Stimulated activated CD8-positive, alpha-beta memory T cell treated with anti-CD3 and anti-CD28 coated beads, Interleukin-12 subunit alpha, Interleukin-12 subunit beta, amount 100 ng/mL, for 1 hour (primary cell): ENCODE measurements at regions not wholly inside any gene's neighbourhood (a gene's known extent, or its start where the extent isn't known, plus 50 kb on each side); places are given as distances from the start of the nearest gene placed in this dataset.

Source experiments
- DNase-seq: peaks from one replicate; pipeline ENCODE4 v3.0.0-alpha.2; 2020; ENCODE audit warnings: low read depth

DNA sequence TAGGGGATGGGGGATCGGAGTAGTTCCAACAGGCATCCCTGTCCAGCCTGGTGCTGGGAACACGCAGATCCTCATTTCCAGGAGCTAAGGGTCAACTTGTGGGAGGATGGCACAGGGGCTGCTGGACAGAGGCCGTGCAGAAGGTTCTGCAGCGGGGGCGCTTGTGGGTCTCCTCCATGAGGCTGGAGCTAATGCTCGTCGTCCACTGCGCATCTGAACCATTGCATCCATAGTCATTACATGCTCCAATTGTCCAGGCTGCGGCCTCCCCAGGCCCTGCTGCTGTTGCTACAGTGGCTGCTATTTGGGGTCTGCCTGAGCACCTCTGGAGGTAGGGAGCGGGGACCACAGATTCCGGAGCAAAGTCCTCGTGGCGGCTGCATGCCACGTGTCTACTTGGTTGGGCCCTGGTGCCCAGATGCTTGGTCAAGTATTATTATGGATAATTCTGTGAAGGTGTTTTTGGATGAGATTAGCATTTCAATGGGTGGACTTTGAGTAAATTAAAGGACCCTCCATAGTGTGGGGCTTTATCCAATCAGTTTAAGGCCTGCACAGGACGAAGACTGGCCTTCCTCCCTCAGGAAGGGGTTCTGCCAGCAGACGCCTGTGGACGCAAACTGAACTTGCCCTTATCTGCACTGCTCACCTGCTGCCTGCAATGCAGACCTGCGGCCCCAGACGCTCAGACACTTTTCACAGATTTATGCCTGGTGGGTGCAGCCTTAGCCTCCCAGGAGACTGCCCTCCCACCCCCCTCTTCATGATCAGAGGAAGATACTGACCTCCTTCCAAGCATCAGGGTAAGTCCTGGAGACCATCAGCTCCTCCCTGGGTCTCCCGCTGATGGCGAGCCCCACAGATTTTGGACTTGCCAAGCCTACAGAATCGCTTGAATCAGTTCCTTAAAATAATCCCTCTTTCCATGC lies 127.5 kb upstream of the IRX4 start:
- no peak for DNase-seq

DNA sequence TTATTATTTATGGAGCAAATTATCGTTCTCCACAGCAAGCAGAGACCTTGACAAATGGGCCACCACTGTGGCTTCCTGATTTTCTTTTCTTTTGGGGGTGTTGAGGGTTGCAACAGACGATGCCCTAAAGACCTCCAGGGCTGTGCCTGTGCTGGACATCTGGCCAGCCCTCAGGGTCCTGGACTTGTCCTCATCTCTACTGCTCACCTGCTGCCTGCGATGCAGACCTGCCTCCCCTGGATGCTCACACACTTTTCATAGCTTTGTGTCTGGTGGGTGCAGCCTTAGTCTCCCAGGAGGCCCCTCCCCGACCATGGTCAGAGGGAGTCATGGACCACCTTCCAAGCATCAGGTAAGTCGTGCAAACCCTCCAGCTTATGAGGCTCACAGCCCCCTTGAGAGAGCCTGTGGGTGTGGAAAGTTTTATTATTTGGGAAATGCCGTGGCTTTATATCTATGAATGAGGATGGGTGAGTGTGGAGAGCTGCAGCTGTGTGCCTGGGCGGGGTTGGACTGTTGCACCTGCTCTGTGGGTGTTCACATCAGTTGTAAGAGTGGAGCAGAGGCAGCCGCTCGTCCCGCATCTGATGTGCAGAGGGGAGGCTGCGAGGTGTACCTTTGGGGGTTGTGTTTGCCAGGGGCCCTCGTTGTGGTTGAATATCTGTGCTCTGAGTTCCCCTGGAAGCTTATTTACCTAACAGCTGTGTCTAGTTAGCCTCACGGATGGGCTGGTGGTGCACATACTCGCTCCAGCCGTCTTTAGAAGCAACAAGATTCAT lies 126.3 kb upstream of the IRX4 start:
- no peak for DNase-seq

DNA sequence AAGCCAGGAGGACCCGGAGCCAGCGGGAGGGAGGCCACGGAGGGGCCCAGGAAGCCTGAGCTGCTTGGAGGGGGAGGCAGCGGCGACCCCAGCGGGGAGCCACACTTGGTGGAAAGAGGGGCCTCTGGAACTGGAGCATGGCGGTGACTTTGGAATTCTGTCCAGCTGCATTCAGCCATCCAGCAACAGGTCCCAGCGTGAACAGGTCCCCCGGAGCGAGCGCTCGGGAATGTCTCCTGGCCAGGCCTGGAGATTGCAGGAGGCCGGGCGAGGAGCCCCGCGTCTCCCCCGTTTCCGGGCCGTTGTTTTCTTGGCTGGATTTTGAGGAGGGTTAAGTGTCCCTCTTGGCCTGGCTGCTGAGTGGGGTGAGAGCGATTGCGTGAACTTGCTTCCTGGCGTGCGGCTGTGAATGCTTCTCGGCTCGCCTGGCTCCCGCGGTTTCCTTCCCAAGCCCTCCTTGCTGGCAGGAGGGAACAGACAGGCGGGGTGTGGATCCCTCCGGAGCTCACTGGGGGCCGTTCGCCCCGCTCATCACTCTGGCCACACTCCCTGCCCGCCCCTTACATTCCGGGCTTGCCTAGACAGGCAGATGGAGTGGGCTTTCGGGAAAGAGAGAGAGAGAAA lies 125.3 kb upstream of the IRX4 start:
- DNase-seq: no peak

DNA sequence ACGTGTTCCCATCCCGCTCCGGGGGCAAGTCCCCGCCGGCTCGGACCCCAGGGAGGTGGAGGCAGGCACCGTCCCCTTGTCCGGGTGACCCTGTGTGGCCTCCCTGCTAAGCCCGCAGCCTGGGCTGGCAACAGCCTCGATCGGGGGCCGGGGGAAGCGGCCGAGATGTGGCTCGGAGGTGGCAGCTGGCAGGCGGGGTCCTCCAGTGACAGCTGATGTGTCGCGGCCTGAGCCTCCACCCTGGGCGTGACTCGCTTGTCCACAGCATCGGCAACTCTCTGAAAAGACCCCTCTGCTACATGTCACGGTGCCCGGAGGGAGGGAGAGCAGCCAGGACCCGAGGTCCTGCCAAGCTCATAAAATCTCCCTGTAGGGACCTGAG lies 124.8 kb upstream of the IRX4 start:
- no peak for DNase-seq

DNA sequence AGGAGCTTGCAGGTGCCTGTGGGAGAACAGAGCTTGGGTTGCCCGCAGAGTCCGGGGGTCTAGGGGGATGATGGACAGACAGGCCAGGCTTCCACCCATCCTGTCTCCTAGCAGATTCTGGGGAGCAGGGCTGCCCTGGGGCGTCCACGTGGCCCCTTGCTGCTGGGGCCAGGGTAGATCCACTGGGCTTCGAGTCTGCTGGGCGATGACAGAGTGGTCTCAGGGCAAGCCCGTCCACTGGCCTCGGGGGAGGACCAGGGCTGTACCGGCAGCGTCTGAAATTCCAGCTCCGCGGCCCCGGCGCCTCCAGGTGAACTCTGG lies 124.2 kb upstream of the IRX4 start:
- no peak for DNase-seq

DNA sequence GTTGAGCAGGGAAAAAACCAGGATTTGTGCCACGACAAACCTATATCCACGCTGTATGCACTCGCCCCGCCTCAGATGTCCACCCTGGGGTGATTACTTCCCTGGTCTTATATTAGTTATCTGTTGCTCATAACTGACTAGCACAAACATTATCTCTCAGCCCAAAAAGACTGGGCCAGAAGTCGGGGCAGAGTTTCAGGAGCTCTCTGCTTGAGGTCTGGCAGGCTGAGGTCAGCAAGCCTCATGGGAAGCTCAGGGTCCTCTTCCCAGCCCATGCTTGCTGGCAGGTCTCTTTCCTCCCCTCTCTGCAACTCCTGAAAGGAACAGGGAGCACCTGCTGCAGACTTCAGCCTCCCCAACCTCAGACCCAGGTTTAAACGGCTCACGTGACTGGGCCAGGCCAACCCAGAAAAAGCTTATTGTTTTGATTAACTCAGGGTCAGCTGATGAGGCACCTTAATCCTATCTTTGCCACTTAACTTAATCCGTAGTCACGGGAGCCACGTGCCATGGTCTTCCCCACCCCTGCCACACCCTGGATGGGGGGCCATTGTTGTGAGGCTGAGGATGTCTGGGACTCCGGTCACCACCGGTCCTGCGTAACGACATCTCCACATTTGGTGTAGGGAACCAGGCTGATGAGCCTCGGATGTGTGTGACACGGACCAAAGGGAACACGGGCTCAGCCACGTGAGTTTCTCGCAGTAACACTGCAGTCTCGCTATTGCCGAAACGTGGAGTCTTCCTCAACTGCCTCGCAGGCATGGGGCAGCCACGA lies 123.7 kb upstream of the IRX4 start:
- no peak for DNase-seq

DNA sequence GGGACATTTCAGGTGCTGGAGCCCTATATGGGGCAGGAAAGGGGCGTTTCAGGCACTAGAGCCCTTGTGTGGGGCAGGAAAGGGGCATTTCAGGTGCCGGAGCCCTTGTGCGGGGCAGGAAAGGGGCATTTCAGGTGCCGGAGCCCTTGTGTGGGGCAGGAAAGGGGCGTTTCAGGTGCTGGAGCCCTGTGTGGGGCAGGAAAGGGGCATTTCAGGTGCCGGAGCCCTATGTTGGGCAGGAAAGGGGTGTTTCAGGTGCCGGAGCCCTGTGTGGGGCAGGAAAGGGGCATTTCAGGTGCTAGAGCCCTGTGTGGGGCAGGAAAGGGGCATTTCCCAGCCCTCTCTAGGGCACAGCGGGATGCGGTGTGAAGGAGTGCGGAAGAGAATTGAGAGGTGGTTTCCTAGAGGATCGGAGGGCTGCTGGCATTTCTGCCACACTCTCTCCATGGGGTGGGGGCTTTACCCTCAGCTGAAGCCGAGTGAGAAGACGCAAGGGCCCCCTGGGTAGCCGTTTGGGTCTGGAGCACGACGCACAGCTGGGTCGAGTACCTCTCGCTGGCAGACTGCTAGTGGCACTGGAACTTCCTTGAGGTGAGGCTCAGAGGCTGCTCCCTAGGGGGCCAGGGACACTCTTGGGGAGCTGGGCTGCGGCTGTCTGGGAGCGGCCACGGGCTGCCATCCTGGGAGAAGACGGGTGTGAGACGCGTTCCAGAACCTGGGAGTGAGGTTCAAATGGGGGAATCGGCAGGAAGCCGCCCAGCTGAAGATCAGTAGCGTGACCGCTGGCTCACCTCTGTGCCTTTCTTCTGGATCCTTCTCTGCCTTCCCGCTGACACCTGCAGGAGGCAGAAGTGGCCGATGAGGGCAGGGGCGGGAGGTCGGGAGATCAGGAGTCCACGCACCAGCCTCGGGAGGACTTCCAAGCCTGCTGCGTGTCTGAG lies 122.6 kb upstream of the IRX4 start:
- no peak for DNase-seq

DNA sequence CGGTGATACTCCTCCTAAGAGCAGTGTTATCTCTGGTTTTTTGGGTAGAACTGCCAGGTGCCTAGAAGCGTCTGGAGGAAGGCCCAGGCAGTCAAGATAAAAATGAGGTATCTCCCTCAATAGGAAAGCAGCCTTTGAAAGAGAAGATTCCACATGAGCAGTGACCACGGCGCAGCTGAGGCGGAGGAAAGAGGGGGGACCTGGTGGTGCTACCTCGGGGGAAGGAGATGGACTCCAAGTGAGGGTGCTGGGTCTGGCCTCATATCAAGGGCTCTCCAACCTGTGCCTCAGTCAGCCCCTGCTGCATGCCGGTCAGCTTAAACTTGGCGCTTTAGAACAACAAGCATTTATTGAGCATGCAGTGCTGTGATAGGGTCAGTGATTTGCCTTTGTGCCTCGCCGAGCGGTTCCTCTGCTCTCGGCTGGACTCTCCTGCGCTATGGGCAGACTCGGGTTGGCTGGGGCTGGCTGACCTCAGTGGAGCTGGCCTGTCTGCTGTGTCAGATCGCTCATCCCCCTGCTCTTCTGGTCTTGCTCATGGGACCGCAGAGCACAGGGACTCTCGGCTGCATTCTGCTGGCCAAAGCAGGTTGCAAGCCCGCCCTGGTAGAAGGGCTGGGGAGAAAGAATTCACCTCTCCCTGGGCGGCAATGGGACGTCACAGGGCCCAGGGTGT lies 121.1 kb upstream of the IRX4 start:
- DNase-seq: no peak

DNA sequence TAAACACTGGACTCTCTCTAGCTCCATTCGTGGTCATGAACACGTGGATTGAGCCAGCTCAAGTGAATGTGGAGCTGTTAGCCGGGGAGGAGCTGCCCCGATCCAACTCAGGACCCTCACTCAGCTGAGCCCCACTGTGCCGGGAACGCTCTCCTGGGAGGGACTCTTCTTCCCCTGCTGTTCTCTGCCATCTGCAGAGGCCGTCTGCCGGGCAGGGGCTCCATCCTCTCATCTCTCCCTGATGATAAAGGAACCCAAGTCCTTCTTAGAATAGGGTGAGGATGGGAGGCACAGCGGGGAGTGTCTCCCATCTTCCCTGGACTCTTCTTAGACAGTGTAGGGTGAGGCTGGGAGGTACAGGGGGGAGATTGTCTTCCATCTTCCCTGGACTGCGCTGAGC lies 120.5 kb upstream of the IRX4 start:
- DNase-seq: no peak

DNA sequence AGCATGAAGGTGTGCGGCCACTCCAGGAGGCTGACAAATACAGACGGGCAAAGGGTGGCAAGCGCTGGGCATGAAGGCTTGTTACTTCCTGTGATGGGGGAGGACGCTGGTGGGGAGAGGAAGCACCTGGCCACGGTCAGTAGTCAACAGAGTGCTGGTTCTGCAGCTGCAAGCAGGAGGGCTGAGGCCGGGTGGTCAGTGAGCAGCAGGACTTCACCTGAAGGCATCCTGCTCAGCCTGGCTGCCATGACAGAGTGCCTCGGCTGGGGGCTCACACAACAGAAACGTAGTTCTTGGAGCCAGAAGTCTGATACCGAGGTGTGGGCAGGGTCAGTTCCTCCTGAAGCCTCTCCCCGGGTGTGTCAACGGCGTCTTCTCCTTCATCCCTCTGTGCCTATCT lies 118.6 kb upstream of the IRX4 start:
- no peak for DNase-seq

DNA sequence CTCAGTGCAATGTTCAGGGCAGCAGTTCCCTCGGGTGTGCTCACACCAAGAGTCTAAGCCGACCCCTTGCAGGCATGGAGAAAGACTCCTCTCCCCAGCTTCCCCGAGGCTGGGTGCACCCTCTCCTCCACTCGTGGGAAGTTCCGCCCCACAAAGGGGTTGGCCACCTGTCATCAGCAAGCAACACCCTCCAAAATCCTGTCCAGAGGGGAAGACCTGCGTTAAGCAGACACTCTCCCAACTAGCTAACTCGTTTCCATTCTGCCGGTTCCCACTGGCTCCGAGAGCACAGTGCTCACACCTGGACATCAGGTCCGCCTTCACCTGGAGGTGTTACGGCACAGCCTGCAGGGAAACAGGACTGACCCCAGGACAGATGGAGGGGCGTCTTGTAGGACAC lies 117.9 kb upstream of the IRX4 start:
- DNase-seq: no peak

DNA sequence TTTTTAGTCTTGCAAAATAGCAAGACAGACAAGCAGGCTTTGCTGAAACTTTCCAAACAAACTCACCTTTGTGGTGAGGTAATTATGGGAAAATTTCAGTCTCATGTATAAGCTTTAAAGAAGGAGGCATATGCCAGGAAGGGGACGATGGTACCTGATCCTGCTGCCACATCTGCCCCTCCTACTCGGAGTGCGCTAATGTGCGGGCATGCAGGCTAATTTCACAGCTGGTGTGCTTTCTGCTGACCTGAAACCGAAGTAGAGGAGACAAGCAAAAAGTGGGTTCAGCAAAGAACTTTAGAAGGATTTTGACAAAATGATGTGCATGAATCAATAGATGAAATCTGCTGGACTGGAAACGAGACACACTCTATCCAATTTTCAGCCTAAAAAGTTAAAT lies 117.1 kb upstream of the IRX4 start:
- DNase-seq: no peak

DNA sequence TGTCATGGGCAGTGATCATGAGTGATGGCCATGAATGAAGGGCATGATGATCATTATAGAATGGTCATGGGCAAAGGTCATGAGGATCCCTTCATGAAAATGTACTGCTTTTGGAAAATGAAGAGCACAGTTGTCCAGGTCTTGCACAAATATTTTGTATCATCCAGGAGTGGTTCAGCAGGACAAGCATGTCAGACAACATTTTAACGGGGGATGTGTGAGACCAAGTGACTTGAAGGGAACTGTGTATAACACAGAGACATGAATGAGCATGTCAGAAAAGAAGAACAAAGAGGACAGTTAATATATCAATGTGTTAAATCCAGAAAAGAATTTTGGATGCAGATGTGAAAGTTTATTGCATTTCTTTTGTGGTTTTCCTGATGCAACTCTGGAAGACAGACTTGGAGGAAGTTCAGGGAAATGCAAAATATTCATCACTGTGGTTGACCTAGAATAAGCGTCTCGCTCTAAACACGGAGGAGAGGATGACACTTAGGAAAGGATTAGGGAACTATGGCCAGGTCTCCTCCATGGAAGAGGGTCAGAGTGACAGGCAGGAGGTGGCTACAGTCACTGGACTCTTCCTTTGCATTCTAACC lies 116.1 kb upstream of the IRX4 start:
- DNase-seq: no peak

DNA sequence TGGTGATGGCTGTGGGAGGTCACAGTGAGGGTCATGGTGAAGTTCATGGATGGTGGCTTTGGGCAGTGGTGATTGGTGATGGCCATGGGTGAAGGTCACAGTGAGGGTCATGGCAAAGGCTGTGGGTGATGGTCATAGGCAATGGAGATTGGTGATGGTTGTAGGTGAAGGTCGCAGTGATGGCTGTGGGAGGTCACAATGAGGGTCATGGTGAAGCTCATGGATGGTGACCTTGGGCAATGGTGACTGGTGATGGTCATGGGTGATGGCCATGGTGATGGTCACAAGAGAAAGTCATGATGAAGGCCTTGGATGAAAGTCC lies 115.6 kb upstream of the IRX4 start:
- DNase-seq: no peak

DNA sequence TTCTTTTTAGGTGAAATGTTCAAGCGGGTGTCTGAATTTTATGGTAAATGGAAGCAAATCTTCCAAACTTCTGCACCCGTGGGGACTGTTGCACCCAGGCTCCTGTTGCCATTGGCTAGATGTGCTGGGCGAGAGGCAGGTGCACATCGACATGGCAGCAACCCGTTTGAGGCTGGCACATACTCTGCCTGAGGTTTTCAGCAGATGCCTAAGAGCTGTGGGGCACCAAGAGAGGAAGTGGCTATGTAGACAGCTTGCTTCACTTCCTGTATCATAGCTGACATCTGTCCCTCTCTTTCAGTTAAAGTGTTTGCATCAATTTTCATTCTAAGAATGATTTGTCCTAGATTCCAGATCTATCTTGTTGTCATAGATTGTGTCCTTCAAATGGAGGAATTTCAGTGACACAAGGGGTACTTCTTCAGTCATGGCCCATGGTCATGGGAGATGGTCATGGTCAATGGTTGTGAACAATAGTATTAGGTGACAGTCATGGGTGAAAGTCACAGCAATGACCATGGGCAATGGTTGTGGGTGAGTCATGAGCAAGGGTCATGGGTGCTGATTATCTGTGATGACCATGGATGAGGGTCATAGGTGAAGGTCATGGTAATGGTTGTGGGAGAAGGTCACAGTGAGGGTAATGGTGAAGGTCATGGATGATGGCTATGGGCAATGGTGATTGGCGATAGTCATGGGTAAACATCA lies 115.1 kb upstream of the IRX4 start:
- DNase-seq: no peak

DNA sequence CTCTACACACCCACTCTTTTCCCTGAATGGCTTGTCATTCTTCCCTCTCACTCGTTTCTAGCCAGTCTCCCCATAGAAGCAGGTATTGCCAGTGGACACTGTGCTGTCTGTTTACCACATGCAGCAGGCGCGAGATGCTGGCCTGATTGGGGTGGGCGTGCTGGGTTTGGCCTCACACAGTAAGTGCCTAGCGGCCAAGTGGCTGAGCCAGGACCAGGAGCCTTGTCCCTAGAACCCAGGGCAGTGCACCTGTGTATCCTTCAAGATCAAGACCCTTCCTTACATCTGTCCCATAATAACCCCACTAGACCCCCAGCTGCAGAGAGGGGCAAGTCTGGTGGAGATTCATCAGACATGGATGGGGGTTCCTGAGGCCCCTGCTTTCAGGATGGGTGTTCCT lies 112.8 kb upstream of the IRX4 start:
- no peak for DNase-seq

DNA sequence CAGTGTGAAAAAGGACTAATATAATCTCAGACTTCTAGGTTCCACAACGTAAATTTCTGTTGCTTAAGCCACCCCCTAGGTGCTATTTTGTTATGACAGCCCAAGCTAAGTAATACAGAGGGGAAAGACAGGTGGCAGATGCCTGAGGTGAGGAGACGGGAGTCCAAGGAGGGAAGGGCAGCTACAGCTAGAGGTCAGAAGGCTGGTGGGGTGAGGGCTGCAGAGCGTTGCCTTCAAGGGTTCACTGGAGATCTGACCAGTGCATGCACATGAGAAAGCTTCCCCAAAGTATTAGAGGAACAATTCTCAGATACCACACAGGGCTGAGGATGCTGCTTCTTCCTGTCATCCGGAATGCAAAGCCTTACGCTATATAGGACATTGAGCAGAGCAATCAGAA lies 104.7 kb upstream of the IRX4 start:
- DNase-seq: no peak

DNA sequence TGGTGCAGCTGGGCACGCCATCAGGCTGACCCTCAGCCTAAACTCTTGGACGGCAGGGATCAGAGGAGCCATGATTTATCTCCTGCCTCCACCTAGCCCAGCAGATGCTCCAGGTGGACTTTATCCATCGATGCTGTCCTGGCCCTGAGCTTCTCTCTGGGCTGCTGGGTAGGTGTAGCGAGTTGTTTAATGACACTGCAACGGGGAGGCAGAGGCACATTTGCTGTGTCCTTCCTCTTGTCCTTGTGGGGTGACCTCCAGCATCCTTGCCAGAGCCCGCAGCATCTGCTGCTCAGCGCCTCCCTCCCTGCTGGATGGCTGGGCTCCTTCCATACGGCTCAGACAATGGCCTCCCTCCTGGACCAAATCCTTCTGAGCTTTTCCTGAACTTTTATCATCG lies 103.1 kb upstream of the IRX4 start:
- DNase-seq: no peak

DNA sequence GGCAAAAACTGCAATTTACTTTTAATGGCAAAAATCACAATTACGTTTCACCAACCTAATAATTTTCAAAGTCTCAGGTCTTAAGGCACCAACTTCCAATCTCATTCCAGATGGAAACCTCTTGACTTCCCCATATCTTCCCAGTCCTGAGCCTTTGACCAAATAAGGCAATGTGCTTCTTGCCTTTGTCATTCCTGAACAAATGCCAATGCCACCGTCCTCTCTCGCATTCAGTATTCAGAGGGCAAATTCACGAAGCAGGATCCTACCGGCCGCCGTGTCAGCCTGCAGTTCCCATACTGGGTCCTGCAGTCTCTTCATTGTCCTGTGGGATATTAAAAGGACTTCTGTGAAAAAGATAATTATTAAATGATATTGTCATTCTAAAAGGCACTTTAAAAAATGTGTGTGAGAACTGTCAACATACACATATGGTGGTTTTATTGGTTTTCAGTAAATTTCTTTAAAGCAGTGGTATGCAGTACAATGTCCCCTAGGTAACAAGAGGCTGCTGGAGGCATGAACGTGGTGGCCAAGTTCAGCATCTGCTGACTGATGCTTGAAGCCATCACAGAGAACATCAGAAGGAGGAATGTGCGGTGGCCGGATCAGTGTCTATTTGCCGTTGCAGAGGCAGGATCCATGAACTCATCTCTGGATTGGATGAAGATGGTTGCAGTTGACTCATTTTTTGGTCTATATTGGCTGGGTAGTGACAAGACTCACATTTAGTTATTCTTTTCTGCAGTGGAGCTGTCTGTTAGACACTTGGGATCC lies 101.4 kb upstream of the IRX4 start:
- no peak for DNase-seq
